ENCODE measurements at regions not wholly inside any gene's neighbourhood (a gene's known extent, or its start where the extent isn't known, plus 50 kb on each side); places are given as distances from the start of the nearest gene placed in this dataset.

GRCh38 chr2:105519516-105519915 is 120.7 kb upstream of the FHL2 start:
- TF ChIP-seq CTCF (IDR thresholded peaks at IDR 0.05; ENCODE audit: borderline replicate concordance, control extremely low read depth, extremely low read depth, insufficient read depth, missing control alignments) = no peak
- in situ Hi-C loops (cut with MboI; ENCODE audit: low sequenced_read_pairs, unreplicated experiment) = no loop called here
- no peak for DNase-seq (ENCODE audit: low spot score)

- no peak for DNase-seq (ENCODE audit: low spot score)
- no peak for TF ChIP-seq CTCF (IDR thresholded peaks at IDR 0.05; ENCODE audit: borderline replicate concordance, control extremely low read depth, extremely low read depth, insufficient read depth, missing control alignments)
- in situ Hi-C loops (cut with MboI; ENCODE audit: low sequenced_read_pairs, unreplicated experiment) = no loop called here
These were observed 120.0 kb upstream of the FHL2 start for GRCh38 chr2:105518897-105519296.

- in situ Hi-C loops (cut with MboI; ENCODE audit: low sequenced_read_pairs, unreplicated experiment) = no loop called here
- no peak for DNase-seq (ENCODE audit: low spot score)
- TF ChIP-seq CTCF (IDR thresholded peaks at IDR 0.05; ENCODE audit: borderline replicate concordance, control extremely low read depth, extremely low read depth, insufficient read depth, missing control alignments) = no peak
These were observed 119.2 kb upstream of the FHL2 start for GRCh38 chr2:105517814-105518705.

- in situ Hi-C loops (cut with MboI; ENCODE audit: low sequenced_read_pairs, unreplicated experiment) = no loop called here
- DNase-seq (ENCODE audit: low spot score) = no peak
- TF ChIP-seq CTCF (IDR thresholded peaks at IDR 0.05; ENCODE audit: borderline replicate concordance, control extremely low read depth, extremely low read depth, insufficient read depth, missing control alignments) = no peak
These were observed 116.9 kb upstream of the FHL2 start for GRCh38 chr2:105515581-105516415.

GRCh38 chr2:105514576-105514975 is 115.7 kb upstream of the FHL2 start:
- no peak for TF ChIP-seq CTCF (IDR thresholded peaks at IDR 0.05; ENCODE audit: borderline replicate concordance, control extremely low read depth, extremely low read depth, insufficient read depth, missing control alignments)
- DNase-seq (ENCODE audit: low spot score) = no peak
- in situ Hi-C loops (cut with MboI; ENCODE audit: low sequenced_read_pairs, unreplicated experiment) = no loop called here

GRCh38 chr2:105510761-105511528 is 112.1 kb upstream of the FHL2 start:
- DNase-seq (ENCODE audit: low spot score) = no peak
- in situ Hi-C loops (cut with MboI; ENCODE audit: low sequenced_read_pairs, unreplicated experiment) = no loop called here

More at GRCh38 chr2:105510761-105511528, 112.1 kb upstream of the FHL2 start:
- no peak for TF ChIP-seq CTCF (IDR thresholded peaks at IDR 0.05; ENCODE audit: borderline replicate concordance, control extremely low read depth, extremely low read depth, insufficient read depth, missing control alignments)

Data from GM13976 (cell line).